ENCODE measurements at regions not wholly inside any gene's neighbourhood (a gene's known extent, or its start where the extent isn't known, plus 50 kb on each side); places are given as distances from the start of the nearest gene placed in this dataset.

- DNase-seq: no peak
Observed at GRCh38 chr4:17164666-17165065, 266.2 kb upstream of the LDB2 start.

GRCh38 chr4:17163156-17163771, 264.8 kb upstream of the LDB2 start:
- DNase-seq: no peak

GRCh38 chr4:17157304-17157703, 258.9 kb upstream of the LDB2 start:
- DNase-seq: no peak

DNA sequence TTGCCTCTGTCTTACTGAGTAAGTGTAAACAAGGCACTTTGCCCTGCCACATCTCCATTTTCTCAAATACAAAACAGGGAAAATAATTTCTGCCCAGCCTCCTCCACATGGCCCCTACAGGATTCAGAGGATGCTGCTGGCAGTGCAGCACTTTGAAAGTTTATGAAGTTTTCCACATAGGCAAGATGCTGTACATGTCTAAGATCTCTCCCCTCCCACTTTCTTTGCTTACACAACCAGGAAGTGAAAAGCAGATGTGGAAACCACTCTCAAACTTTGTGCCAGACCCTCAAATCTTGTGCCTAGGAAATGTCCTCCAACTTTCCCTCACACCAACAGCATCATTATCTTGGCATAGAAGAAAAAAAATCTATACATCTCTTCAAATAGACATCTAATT, 257.0 kb upstream of the LDB2 start:
- DNase-seq: no peak

GRCh38 chr4:17153572-17153971, 255.1 kb upstream of the LDB2 start:
- peak; percentile 20 for DNase-seq

DNA sequence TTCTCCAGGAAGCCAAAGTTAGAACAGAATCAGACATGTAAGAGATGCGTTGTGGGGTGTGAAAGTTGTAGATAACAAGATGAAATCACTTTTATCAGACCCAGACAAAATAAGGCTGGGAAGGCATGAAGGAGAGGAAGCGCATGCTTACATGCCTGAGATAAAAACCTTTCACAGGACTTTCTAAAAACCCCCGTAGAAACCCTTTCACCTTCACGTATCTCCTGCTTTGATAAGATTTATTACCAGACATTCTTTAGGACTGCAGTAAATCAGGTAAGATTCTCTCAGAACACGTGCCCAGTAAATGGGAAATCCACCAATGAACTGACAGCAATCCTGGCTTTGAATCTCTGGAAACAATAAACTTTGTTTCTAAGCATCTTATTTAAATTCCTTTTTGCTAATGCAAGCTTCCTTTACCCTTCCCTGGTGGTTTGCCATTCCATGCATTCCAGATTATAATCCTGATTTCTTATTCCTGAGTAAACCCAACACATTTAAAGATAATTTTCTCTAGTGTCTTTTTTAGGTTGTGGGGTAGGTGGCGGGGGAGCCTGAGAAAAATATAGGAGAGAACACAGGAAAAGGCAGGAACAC, 254.6 kb upstream of the LDB2 start:
- peak; percentile 82 for DNase-seq

GRCh38 chr4:17142232-17142711, 243.8 kb upstream of the LDB2 start:
- DNase-seq: peak; percentile 80

DNA sequence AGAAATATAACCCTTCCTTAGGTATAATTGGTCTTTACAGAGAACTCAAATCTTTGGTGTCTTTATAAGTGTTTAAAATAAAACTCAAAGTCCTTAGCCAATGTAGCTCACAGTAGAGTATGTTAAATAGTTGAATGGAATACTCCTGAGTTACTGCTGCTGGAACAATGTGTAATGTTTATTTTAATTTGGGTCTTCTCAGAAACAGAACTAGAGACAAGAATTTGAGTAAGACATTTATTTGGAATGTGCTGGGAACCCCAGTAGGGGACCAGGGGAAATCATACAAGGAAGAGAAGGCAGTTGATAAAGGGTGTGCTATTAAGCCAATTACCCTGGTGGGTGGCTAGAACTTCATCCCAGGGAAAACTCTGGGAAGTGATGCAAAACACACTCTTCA, 240.4 kb upstream of the LDB2 start:
- DNase-seq: no peak

- no peak for DNase-seq
Observed at GRCh38 chr4:17134565-17134964, 236.1 kb upstream of the LDB2 start.

- DNase-seq: no peak
Observed at GRCh38 chr4:17134100-17134499, 235.7 kb upstream of the LDB2 start.

DNA sequence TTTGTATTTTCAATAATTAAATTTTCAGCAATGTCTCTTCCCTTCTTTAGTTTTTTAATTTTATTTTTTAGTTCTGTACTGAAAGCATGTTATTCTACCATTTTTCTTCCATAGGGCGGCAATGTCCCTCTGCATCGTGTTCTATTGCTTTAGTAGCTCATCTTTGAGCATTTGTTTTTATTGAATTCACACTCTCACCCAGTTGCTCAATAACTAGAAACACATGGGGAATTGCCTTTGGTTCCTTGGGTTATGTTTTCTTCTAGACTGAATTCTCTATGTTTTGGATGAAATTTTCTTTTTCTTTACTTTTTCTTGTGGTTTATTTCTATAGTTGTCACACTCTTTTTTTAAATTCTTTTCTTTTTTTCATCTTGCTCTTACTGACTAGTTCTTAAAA, 233.8 kb upstream of the LDB2 start:
- no peak for DNase-seq

DNA sequence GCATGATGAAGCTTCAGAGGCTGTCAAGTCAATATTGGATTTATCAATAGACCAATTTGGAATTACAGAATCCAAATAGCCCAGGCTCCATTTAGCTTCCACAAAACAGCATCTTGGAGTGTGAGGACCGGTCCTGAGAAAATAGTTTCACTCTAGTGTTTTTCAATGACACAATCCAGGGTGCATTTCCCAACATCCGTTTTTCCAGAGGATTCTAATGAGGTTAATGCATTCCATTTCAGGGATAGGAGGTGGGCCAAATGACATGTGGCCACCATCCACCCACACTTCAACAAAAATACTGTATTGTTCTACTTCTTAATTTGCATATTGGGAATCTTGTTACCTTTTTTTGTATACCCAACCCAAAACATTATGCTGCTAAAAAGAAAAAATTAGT, 229.8 kb upstream of the LDB2 start:
- DNase-seq: no peak

DNA sequence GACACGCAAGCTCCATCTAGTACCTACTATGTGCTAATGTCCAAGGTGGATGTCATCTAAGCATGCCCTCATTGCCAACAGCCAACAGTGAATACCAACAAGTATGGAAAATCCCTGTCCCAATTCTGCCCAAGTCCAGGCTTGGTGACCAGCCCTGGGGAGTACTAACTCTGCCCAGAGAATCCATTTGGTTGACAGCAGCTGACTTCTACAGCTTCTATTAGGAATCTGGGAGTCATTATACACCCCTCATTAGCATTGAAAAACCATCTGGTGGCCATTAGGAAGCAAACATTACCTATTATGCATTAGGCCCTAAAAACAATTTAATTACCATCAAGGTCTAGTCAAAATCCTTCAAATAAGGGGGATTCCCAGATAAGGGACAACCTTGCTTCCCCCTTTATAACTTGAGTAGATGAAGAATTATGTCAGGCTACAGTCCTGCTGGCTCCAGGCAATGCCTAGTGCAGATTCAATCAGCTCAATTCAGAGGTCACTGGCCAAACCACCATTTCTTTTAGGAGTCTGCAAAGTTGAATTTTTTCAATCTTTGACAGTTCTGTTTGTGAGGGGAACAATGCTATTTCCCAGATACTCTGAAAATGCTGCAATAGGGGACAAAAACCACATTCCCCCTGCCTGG, 228.0 kb upstream of the LDB2 start:
- no peak for DNase-seq

DNA sequence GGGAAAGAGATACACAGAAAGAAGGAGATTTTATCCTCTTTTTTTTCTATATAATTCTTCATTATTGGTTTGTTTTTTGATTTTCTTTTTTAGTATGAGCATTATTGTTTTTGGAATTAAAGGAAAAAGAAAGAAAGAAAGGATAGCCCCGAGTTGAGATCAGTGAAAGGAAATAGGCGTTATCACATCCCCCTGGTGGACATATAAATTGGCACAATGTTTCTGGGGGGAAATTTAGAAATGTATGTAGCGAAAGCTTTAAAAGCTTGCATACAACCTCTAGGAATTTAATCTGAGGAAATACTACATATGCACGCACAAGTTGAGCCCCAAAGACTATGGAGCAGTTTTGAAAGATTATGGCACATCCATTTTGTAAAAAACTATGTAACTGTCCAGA, 226.3 kb upstream of the LDB2 start:
- no peak for DNase-seq

DNA sequence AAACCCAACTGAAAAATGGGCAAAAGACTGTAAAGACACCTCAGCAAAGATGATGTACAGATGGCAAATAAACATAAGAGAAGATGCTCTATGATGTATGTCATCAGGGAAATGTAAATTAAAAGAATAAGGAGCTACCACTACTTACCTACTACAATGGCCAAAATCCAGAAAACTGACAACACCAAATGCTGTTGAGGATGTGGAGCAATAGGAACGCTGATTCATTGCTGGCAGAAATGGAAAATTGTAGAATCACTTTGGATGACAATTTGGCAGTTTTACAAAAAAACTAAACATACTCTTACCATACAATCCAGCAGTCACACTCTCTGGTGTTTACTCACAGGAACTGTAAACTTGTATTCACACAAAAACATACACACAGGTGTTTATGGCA, 222.3 kb upstream of the LDB2 start:
- no peak for DNase-seq

DNA sequence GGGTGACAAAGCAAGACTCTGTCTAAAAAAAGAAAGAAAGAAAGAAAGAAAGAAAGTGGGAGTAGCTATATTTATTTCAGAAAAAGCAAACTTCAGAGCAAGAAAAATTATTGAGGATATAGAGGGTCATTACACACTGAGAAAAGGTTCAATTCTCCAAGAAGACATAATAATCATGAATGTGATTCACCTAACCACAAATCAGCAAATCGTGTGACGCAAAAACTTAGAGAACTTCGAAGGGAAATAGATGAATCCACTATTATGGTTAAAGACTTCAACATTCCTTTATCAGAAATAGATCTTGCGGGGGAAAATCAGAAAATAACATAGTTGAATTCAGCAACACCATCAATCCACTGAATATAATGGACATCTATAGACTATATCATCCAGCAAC, 219.3 kb upstream of the LDB2 start:
- DNase-seq: no peak

GRCh38 chr4:17115583-17115982, 217.1 kb upstream of the LDB2 start:
- no peak for DNase-seq

DNA sequence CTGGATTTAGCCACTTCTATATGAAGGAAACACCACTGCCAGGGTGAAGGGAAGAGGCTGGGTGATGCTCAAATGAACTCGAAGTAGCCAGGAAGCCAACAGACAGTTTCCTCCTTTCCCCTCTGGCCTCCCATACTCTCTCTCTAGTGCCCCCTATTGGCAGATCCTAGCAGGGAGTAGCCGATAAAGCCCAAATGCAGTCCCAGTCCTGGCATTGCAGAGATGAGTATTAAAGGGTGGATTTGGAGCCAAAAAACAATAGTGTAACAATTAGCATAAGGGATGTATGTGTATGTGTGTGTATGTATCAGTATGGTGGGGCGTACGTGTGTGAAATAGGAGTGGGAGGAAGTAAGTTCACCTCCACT, 213.8 kb upstream of the LDB2 start:
- DNase-seq: no peak

GRCh38 chr4:17109126-17109525, 210.7 kb upstream of the LDB2 start:
- DNase-seq: no peak

DNA sequence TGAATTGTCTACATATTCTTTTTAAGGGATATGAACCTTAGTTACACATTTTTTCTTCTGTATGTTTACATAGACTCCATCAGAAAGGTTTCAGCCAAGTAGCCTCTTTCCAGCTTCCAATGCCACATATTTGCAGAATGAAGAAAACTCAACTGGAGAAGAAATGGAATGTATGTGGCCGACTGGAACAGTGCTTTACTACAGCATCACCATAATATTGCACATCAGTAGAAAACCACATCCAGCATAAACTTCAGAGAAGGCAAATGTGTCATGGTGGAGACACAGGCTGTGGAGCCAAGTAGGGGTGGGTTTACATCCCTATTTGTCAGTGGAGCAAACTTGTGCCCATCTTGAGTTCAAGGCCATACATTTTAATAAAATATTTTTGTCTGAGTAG, 204.8 kb upstream of the LDB2 start:
- no peak for DNase-seq

DNA sequence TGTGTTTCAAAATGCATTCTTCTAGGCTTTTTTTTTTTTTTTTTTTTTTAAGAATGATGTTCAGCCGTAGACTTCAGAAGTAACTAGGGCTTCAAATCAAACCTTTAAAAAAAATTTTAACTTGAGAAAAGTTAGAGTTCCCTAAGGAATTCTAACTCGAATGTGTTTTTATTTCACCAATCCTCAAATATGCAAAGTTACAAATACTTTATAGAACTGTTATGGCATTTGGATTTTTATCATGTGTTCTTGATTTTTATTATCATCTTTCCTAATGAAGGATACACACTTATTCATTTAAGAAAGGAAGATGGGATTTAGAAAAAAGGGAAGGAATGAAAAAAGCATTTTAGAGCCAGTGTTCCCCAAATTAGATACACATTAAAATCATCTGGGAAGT, 200.6 kb upstream of the LDB2 start:
- DNase-seq: no peak

DNA sequence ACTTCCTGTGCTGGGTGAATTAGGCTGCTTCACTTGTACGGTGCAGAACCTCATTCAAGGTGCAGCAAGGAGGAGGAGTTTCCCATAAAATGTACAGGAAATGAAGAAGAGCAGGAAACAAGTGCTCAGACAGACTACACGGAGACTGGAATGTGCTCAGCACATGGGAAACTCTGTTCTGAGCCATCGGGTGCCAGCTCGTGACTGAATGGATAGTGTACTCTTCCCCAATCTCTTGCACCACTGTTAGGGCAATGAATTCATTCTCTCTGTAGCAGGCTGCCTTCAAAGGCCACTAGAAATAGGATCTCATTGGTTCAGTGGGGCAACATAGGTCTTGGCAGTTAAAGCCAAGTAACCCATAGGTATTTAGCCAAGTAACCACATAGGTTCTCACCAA, 200.0 kb upstream of the LDB2 start:
- no peak for DNase-seq

DNA sequence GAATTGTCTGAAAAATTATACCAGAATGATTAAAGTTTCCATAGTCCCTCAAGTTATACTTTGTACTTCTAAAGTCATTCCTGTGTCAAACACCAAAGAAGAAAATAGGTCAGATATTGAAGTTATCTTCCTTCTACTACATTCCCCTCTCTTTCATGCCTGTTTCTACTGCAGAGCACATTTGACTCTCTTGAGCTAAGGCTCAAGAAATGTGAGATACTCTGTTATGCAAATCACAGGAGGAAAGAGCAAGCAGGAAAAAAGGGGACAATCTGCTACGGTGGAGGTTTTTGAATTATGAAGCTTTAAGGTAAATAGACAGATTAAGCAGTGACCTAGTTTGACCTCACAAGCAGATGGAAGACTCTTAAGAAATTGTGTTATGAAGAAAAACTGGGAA, 198.9 kb upstream of the LDB2 start:
- DNase-seq: no peak

DNA sequence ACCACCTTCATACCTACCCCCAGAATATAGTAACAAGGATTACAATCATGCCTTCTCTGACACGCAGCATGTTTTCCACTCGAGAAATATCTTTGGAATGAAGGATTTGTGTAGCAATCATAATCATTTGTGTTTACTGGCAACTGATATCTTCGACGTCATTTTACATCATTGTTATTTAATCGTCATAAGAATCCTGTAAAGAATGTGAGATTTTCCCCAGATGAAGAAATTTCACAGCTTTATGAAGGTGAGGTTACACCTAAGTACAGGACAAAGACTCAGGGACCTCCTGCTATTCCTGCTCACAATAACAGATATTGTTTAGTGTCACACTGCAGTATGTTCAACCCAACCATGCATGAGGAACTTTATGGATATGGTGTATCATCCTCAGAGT, 198.2 kb upstream of the LDB2 start:
- no peak for DNase-seq

- DNase-seq: no peak
Observed at GRCh38 chr4:17095771-17096170, 197.3 kb upstream of the LDB2 start.
